Endothelial cell of umbilical vein (primary cell): ENCODE measurements at regions not wholly inside any gene's neighbourhood (a gene's known extent, or its start where the extent isn't known, plus 50 kb on each side); places are given as distances from the start of the nearest gene placed in this dataset. TPM values are rescaled to one million over a fixed set of nuclear protein-coding genes. Genes with fewer than 3 reads are reported as not detected.
"Not testable (repeated sequence)": the region's sequence is repeated elsewhere in the genome, so short reads cannot be mapped to it uniquely, and the experiment has no call there.

Experiments
- BruUV-seq: library from RNA; stranded (reverse); fragments of 400-500 nt; replicated peaks from 2 replicates; lab custom pipeline; 2021; lab: Mats Ljungman, UMichigan
- CTCF ChIA-PET: fragments of 300-600, 350-600 bp; sonication (Branson Sonifier 250); formaldehyde crosslinking; loops from one replicate; lab custom pipeline; 2021; ENCODE audit warnings: antibody characterized with exemption, inconsistent platforms; lab: Charles Lee
- POLR2A ChIA-PET: fragments of 300-600, 350-600 bp; sonication (Branson Sonifier 250); formaldehyde crosslinking; loops from one replicate; lab custom pipeline; 2021; ENCODE audit warnings: antibody characterized with exemption, inconsistent platforms; lab: Charles Lee
- DNase-seq: peaks from one replicate; pipeline ENCODE4 v3.0.0-alpha.2; 2011; ENCODE audit warnings: low read depth, low spot score
- FAIRE-seq: peaks from 2 replicates; lab custom pipeline; 2011; peaks lifted over from hg19 to GRCh38; lab: Jason Lieb, UNC
- H2AFZ ChIP-seq: 2 replicates; pipeline ENCODE4 v1.6.0; 2012; ENCODE audit warnings: low read depth, low read length, control low read depth, inconsistent platforms
- H3K27ac ChIP-seq: 2 replicates; pipeline ENCODE4 v1.5.1; 2011; ENCODE audit warnings: low read depth, mild to moderate bottlenecking, control low read depth, low read length, moderate library complexity; ENCODE audit not compliant: insufficient read depth
- H3K27me3 ChIP-seq, 2 experiments: 2 replicates each; pipeline versions ENCODE4 v1.6.0 to v1.6.1; 2011; ENCODE audit warnings: low read length in 2 of 2, mixed read lengths in 1 of 2; ENCODE audit not compliant: control insufficient read depth in 2 of 2, insufficient read depth in 2 of 2
- H3K36me3 ChIP-seq, 2 experiments: 2 replicates in 1 of 2; 3 replicates in 1 of 2; pipeline ENCODE4 v1.5.1; 2011; ENCODE audit warnings: low read length in 2 of 2, mild to moderate bottlenecking in 1 of 2, moderate library complexity in 1 of 2; ENCODE audit not compliant: control insufficient read depth in 2 of 2, insufficient read depth in 2 of 2; ENCODE audit errors: extremely low read depth in 1 of 2
- H3K4me1 ChIP-seq: 3 replicates; pipeline ENCODE4 v1.5.1; 2011; ENCODE audit warnings: mild to moderate bottlenecking, low read length; ENCODE audit not compliant: control insufficient read depth, insufficient read depth; ENCODE audit errors: extremely low read depth
- H3K4me2 ChIP-seq: 2 replicates; pipeline ENCODE4 v1.6.1; 2011; ENCODE audit warnings: low read length, control low read depth, mixed read lengths; ENCODE audit not compliant: insufficient read depth
- H3K4me3 ChIP-seq, 3 experiments: fragments of 200-600 bp in 1 of 3; sonication (generic), shearing (Covaris generic) in 1 of 3; replicated peaks in 1 of 3; 2 replicates each; pipeline ENCODE4 v1.5.1; 2011 to 2016; ENCODE audit warnings: control low read depth in 3 of 3, low read length in 3 of 3, mild to moderate bottlenecking in 2 of 3, inconsistent platforms in 1 of 3, low read depth in 1 of 3, moderate library complexity in 1 of 3; ENCODE audit not compliant: insufficient read depth in 1 of 3
- H3K79me2 ChIP-seq: 2 replicates; pipeline ENCODE4 v1.6.0; 2012; ENCODE audit warnings: low read length, inconsistent platforms; ENCODE audit not compliant: control insufficient read depth, insufficient read depth
- H3K9ac ChIP-seq: replicated peaks from 2 replicates; pipeline ENCODE3; 2011; ENCODE audit warnings: low read length, control low read depth; ENCODE audit not compliant: insufficient read depth; ENCODE audit errors: extremely low read depth
- H3K9me1 ChIP-seq: replicated peaks from 3 replicates; pipeline ENCODE4 v1.6.0; 2011; ENCODE audit warnings: mild to moderate bottlenecking, low read length; ENCODE audit not compliant: control insufficient read depth, insufficient read depth; ENCODE audit errors: extremely low read depth
- H3K9me3 ChIP-seq: replicated peaks from 2 replicates; pipeline ENCODE4 v1.5.1; 2012; ENCODE audit warnings: low read length, inconsistent platforms; ENCODE audit not compliant: control insufficient read depth, insufficient read depth
- H4K20me1 ChIP-seq: replicated peaks from 2 replicates; pipeline ENCODE3; 2011; ENCODE audit warnings: mild to moderate bottlenecking, low read length; ENCODE audit not compliant: control insufficient read depth, insufficient read depth; ENCODE audit errors: extremely low read depth
- dilution Hi-C: fragments of 300-500 bp; cut with MboI; formaldehyde crosslinking; loops from one replicate; pipeline ENCODE4 v1.15.0; 2019; ENCODE audit warnings: low sequenced_read_pairs; ENCODE audit not compliant: extremely low pct_ligation_motif_present
- intact Hi-C: fragments of 100-400 bp; cut with micrococcal nuclease; formaldehyde crosslinking; loops from one replicate; pipeline ENCODE4 v1.10.0; 2022
- small RNA-seq: library from RNA; depleted of rRNA; stranded (forward); fragments of <200 nt; gene quantifications from one replicate; pipeline ENCODE3, GENCODE V24; 2012; ENCODE audit warnings: low replicate concordance, low read depth; ENCODE audit not compliant: insufficient read depth, insufficient read length

DNA sequence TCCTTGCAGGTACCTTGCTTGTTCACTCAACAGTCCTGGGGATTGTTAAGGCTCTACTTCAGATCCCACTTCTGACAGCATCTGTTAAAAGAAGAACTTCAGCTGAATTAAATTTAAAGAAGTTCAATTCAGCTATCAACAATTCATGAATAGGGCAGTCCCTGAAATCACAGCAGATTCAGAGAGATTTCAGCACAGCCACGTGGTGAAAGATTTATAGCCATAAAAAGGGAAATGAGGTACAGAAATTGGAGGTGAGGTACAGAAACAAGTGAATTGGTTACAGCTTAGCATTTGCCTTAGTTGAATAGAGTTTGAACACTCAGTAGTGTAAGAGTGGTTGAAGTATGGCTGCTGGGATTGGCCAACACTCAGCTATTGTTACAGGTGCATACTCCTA is 1653.3 kb upstream of the DEFB115 start:
- DNase-seq, H3K4me3 ChIP-seq, H3K27me3 ChIP-seq, POLR2A ChIA-PET, intact Hi-C loops, H3K9me1 ChIP-seq, H3K79me2 ChIP-seq, CTCF ChIA-PET, H3K4me2 ChIP-seq, H4K20me1 ChIP-seq, H3K27ac ChIP-seq, FAIRE-seq, H2AFZ ChIP-seq, H3K36me3 ChIP-seq, H3K4me1 ChIP-seq, H3K9me3 ChIP-seq, H3K9ac ChIP-seq, BruUV-seq, dilution Hi-C loops: not testable (repeated sequence)

DNA sequence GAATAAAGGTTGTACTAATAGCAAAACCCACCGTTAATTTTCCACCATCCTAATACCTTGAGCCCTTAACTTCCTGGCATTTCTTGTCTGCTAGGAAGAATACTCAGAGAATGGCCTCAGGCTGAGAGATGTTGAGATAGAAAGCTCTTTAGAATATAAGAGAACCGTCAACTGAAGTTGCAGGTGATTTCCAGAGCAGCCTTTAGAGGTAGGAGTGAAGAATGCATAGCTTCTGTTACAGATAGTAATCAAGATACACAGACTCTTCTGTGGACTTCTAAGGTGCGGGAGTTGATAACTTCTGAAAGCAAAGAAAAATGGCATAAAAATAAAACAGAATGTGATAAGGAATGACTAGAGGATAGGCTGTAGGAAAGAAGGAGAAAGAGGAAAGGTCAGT is 1651.3 kb upstream of the DEFB115 start:
- H3K4me2 ChIP-seq, H4K20me1 ChIP-seq, H3K4me1 ChIP-seq, H3K4me3 ChIP-seq, DNase-seq, H3K36me3 ChIP-seq, H3K9me1 ChIP-seq, BruUV-seq, H3K9me3 ChIP-seq, FAIRE-seq, H3K9ac ChIP-seq, H3K79me2 ChIP-seq, dilution Hi-C loops, H3K27ac ChIP-seq, POLR2A ChIA-PET, H2AFZ ChIP-seq, H3K27me3 ChIP-seq, intact Hi-C loops, CTCF ChIA-PET: not testable (repeated sequence)

DNA sequence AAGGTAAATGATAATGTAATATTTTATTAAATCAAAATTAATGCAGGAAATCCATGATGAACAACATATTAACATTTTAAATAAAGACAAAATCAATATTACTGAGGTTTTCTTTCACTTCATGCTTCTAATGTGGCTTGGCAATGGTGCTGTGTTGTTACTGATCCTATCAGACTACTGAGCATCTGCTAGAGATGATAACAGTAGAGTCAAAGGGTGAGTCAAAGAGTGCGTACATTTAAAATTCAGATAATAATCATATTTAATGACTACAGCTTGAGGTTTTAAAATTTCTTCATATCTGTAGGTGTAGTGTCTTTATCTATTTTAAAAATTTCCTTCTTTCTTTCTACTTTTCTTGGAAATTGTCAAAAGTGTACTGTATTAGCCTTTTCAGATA is 1628.1 kb upstream of the DEFB115 start:
- H3K9ac ChIP-seq, H3K36me3 ChIP-seq, intact Hi-C loops, FAIRE-seq, H2AFZ ChIP-seq, CTCF ChIA-PET, POLR2A ChIA-PET, H3K9me3 ChIP-seq, H3K4me1 ChIP-seq, H3K4me3 ChIP-seq, H3K27me3 ChIP-seq, H3K4me2 ChIP-seq, BruUV-seq, H3K27ac ChIP-seq, DNase-seq, H4K20me1 ChIP-seq, dilution Hi-C loops, H3K9me1 ChIP-seq, H3K79me2 ChIP-seq: not testable (repeated sequence)

Small RNA genes lying in the stretch of these regions (small RNA-seq; reads per million reads assigned to genes)
- not detected for gene RF00002
- not detected for gene RF00019
